ENCODE measurements at regions not wholly inside any gene's neighbourhood (a gene's known extent, or its start where the extent isn't known, plus 50 kb on each side); places are given as distances from the start of the nearest gene placed in this dataset.

DNA sequence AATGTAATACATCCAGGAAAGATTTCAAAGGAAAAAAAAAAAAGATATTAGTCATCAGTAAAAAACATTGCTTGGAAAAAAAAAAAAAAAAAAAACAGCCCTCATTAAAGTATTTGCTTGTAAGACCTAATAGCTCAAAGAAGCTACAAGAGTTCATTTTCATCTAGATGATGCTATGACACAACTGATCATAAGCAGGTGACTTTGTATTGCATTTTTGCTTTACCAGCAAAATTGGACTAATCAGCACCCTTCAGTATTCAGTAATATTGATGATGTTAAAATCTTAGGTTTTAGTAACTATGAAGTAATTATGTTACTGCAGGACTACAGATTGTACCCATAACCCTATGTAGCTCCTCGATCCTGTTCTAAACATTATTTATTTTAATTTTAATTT is 214.7 kb upstream of the CADM2 start:
- no peak for ATAC-seq
- TF ChIP-seq ZFP30 (CRISPR knock-in tag; IDR thresholded peaks at IDR 0.05) = no peak

DNA sequence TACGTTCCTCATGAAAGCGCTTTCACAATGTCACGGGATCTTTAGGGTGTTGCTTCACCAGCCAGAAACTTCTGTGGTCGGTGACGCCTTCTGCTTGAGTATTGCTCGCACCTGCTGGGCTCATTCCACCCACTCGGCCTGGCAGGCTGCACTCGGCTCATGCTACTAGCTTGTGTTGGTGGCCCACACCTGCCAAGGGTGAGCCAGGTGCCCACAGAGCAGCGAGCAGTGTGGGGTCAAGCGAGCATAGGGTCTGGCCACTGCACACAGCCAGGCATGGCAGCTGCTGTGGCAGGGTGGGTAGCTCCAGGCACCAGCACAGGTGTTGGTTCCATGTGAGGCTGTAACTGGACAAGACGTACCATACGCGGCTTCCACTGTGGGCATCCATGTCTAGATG is 202.9 kb upstream of the CADM2 start:
- TF ChIP-seq, protein P1, sequence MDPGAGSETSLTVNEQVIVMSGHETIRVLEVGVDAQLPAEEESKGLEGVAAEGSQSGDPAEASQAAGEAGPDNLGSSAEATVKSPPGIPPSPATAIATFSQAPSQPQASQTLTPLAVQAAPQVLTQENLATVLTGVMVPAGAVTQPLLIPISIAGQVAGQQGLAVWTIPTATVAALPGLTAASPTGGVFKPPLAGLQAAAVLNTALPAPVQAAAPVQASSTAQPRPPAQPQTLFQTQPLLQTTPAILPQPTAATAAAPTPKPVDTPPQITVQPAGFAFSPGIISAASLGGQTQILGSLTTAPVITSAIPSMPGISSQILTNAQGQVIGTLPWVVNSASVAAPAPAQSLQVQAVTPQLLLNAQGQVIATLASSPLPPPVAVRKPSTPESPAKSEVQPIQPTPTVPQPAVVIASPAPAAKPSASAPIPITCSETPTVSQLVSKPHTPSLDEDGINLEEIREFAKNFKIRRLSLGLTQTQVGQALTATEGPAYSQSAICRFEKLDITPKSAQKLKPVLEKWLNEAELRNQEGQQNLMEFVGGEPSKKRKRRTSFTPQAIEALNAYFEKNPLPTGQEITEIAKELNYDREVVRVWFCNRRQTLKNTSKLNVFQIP (CRISPR knock-in tag; IDR thresholded peaks at IDR 0.05; ENCODE audit: borderline replicate concordance, low read depth) = no peak
- TF ChIP-seq TOX (CRISPR knock-in tag; IDR thresholded peaks at IDR 0.05; ENCODE audit: borderline replicate concordance) = no peak
- TF ChIP-seq ISL1 (CRISPR knock-in tag; IDR thresholded peaks at IDR 0.05) = no peak
- TF ChIP-seq RARB (CRISPR knock-in tag; IDR thresholded peaks at IDR 0.05) = no peak
- TF ChIP-seq ZFP30 (CRISPR knock-in tag; IDR thresholded peaks at IDR 0.05) = no peak
- TF ChIP-seq ARNTL (CRISPR knock-in tag; IDR thresholded peaks at IDR 0.05; ENCODE audit: borderline replicate concordance, low read depth) = no peak
- no peak for TF ChIP-seq ZNF8 (CRISPR knock-in tag; IDR thresholded peaks at IDR 0.05)
- TF ChIP-seq PATZ1 (CRISPR knock-in tag; IDR thresholded peaks at IDR 0.05; ENCODE audit: borderline replicate concordance) = no peak
- no peak for TF ChIP-seq CSDC2 (CRISPR knock-in tag; IDR thresholded peaks at IDR 0.05)
- ATAC-seq = no peak

- TF ChIP-seq ISL1 (CRISPR knock-in tag; IDR thresholded peaks at IDR 0.05) (no peak), ZNF8 (CRISPR knock-in tag; IDR thresholded peaks at IDR 0.05) (no peak), OSR1 (CRISPR knock-in tag; IDR thresholded peaks at IDR 0.05) (no peak), ESRRG (CRISPR knock-in tag; IDR thresholded peaks at IDR 0.05) (no peak), CSDC2 (CRISPR knock-in tag; IDR thresholded peaks at IDR 0.05) (no peak), ZFP3 (CRISPR knock-in tag; IDR thresholded peaks at IDR 0.05) (no peak)
- no peak for ATAC-seq
Observed at GRCh38 chr3:84759361-84759760, 199.4 kb upstream of the CADM2 start.

DNA sequence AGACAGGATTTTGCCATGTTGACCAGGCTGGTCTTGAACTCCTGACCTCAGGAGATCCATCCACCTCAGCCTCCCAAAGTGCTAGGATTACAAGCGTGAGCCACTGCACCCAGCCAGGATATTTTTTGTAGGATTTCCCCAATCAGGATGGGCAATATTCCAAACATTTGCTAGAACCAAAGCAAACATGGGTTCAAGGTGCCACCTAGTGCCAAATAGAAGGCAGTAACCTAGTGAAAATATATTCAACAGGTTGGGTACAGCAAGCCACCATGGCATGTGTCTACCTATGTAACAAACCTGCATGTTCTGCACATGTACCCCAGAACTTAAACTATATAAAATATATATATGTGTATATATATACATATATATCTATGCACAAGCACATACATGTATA is 185.9 kb upstream of the CADM2 start:
- no peak for ATAC-seq
- no peak for TF ChIP-seq ISL1 (CRISPR knock-in tag; IDR thresholded peaks at IDR 0.05)
- no peak for TF ChIP-seq ZFP3 (CRISPR knock-in tag; IDR thresholded peaks at IDR 0.05)
- TF ChIP-seq PPARA (CRISPR knock-in tag; IDR thresholded peaks at IDR 0.05; ENCODE audit: borderline replicate concordance) = no peak
- no peak for TF ChIP-seq TSHZ2 (CRISPR knock-in tag; IDR thresholded peaks at IDR 0.05)
- TF ChIP-seq SNAI2 (CRISPR knock-in tag; IDR thresholded peaks at IDR 0.05) = no peak
- TF ChIP-seq, protein P2, sequence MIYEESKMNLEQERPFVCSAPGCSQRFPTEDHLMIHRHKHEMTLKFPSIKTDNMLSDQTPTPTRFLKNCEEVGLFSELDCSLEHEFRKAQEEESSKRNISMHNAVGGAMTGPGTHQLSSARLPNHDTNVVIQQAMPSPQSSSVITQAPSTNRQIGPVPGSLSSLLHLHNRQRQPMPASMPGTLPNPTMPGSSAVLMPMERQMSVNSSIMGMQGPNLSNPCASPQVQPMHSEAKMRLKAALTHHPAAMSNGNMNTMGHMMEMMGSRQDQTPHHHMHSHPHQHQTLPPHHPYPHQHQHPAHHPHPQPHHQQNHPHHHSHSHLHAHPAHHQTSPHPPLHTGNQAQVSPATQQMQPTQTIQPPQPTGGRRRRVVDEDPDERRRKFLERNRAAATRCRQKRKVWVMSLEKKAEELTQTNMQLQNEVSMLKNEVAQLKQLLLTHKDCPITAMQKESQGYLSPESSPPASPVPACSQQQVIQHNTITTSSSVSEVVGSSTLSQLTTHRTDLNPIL (CRISPR knock-in tag; IDR thresholded peaks at IDR 0.05; ENCODE audit: low read depth) = no peak
- no peak for TF ChIP-seq ZC3H10 (CRISPR knock-in tag; IDR thresholded peaks at IDR 0.05)
- no peak for TF ChIP-seq ZNF70 (CRISPR knock-in tag; IDR thresholded peaks at IDR 0.05)
- no peak for TF ChIP-seq ZNF8 (CRISPR knock-in tag; IDR thresholded peaks at IDR 0.05)
- TF ChIP-seq OSR1 (CRISPR knock-in tag; IDR thresholded peaks at IDR 0.05) = no peak
- TF ChIP-seq PATZ1 (CRISPR knock-in tag; IDR thresholded peaks at IDR 0.05; ENCODE audit: borderline replicate concordance) = no peak
- TF ChIP-seq ESRRG (CRISPR knock-in tag; IDR thresholded peaks at IDR 0.05) = no peak
- TF ChIP-seq ARNTL (CRISPR knock-in tag; IDR thresholded peaks at IDR 0.05; ENCODE audit: borderline replicate concordance, low read depth) = no peak
- no peak for TF ChIP-seq TOX (CRISPR knock-in tag; IDR thresholded peaks at IDR 0.05; ENCODE audit: borderline replicate concordance)
- no peak for TF ChIP-seq CSDC2 (CRISPR knock-in tag; IDR thresholded peaks at IDR 0.05)
- TF ChIP-seq ZFP30 (CRISPR knock-in tag; IDR thresholded peaks at IDR 0.05) = no peak
- no peak for TF ChIP-seq RARB (CRISPR knock-in tag; IDR thresholded peaks at IDR 0.05)
- TF ChIP-seq, protein P1 (CRISPR knock-in tag; IDR thresholded peaks at IDR 0.05; ENCODE audit: borderline replicate concordance, low read depth) = no peak
- TF ChIP-seq ZNF565 (CRISPR knock-in tag; conservative IDR thresholded peaks at IDR 0.05; ENCODE audit: low read depth) = no peak
- TF ChIP-seq BACH2 (CRISPR knock-in tag; IDR thresholded peaks at IDR 0.05; ENCODE audit: borderline replicate concordance) = no peak
